ENCODE measurements at regions not wholly inside any gene's neighbourhood (a gene's known extent, or its start where the extent isn't known, plus 50 kb on each side); places are given as distances from the start of the nearest gene placed in this dataset.
A peak's percentile ranks its signal among the peaks of the same experiment; 100 is the strongest.

DNA sequence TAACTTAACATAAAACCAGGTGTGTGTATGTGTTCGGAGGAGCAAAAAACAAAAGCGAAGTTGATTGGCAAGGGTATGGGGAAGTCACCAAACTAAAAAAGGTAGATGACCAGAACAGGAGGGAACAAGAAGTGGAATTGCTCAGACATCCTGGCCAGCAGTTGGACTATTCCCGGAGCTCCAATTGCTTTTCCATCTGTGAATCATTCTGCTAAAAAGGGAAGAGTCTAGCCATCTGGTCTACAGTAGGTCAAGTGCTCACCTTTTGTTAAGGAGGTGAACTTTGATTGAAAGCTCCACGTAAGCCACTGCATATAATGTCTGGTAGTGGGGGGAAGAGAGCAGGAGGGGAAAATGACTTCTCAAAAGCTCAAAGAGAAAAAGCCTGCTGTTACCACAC, 50.0 kb upstream of the BET1 start:
- DNase-seq, result no peak

DNA sequence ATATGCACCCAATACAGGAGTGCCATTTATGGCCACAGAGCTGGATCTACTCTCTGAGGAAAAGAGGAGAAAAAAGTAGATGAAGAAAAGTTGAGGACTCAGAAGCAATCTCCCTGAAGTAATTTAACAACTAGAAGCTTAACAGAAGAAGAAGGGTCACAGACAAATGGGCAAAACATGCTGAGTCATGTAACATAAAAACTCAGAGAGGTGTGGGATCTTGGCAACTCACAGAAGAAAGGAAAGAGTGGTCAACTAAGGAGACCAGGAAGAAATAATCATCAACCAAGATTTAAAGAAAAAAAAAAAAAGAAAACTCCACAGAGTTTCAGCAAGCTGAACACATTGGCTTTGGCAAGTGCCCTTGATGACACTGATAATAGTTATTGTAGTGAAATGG, 51.8 kb upstream of the BET1 start:
- DNase-seq, result no peak

DNA sequence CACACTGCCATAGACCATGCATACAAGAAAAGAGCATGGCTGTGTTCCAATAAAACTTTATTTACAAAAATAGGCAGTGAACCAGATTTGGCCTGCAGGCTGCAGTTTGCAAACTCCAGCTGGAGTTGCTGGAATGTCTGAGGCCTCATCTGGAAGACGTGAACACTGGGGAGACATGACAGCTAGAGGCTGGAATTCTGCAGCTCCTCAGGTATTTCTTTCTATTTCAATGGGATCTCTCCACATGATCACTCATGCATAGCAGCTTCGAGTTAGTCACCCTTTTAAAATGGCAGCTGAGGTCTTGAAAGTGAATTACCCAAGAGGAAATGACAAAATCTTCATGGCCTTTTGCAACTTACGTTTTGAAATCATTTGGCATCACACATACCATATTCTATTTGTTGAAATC, 52.6 kb upstream of the BET1 start:
- DNase-seq, result no peak

DNA sequence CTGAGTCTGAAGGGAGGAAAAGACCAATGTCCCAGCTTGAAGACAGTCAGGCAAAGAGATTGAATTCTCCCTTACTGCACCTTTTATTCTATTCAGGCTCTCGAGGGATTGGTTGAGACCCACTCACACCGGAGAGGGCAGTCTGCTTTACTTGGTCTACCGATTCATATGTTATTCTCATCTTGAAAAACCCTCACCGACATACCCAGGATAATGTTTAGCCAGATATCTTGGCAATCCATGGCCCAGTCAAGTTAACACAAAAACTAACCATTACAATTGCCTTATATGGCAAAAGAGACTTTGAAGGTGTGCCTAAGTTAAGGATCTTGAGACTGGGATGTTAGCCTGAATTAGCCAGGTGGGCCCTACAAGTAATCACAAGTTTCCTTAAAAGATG, 53.8 kb upstream of the BET1 start:
- DNase-seq, result no peak

DNA sequence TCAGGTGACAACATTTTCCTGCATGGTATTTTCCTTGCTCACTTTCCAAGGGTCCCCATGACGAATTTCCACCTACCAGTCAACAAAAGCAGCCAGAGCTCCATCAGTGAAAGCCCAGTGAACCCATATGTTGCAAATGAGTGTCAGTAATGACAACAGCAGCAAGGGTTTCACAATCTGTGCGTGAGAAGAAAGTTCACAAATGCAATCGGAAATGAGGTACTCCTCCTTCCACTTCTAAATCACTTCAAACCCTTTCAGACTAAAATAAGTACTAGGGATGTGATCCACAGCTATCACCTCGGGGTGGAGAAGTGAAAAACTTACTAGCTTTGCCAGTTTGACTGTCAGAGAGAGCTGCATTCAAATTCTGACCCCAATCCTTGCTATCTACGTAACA, 55.6 kb upstream of the BET1 start:
- no peak for DNase-seq

DNA sequence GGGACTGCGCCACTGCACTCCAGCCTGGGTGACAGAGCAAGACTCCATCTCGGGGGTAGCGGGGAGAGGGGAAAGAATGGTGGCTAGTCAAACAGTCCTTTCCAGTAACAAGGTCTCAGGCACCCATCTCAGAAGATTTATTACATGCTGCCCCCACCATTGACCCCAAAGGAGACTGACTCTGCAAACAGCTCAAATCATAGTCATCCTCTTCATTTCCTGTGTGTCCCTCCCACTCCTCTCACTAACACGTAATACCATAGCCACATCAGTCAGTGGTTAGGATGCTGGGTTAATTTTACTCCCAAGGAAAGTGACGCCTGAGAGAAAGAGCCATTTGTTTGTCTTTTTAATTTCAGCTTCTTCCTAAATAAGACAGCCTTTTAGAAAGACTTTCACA, 56.6 kb upstream of the BET1 start:
- no peak for DNase-seq

DNA sequence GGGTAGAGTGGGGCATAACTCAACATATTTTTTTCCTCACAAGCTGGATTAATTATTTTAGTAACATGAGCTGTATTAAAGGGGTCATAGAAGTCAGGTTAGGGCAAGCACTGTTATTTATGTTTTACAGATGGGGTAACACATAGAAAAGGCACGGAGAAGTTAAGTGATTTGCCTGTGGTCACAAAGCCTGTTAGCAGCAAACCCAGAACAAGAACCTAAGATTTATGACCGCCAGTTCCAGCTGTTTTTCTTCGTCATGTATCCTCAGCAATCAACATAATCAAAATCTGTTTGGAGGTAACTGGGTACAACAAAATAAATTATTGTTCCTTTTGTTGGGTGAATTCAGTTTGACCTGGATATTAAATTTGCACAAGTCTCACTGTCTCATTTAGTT, 57.2 kb upstream of the BET1 start:
- DNase-seq, result no peak

DNA sequence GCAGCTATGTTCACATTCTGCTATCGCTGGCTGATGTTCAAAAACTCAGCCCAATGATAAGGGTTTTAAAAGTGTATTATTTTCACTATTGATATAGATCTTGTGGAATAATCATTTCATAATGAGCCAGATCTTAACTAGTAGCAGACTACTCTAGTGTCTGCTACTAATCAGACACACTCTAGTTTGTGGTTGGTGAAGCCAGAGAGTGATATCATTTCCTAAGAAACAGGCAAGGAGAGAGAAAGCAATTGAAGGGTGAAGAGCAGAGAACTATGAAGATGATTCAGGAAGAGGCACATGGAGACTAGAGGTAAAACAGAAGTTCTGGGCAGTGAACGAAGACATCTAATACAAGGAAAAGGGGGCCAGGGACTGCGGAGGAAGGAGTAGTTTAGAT, 58.2 kb upstream of the BET1 start:
- no peak for DNase-seq

DNA sequence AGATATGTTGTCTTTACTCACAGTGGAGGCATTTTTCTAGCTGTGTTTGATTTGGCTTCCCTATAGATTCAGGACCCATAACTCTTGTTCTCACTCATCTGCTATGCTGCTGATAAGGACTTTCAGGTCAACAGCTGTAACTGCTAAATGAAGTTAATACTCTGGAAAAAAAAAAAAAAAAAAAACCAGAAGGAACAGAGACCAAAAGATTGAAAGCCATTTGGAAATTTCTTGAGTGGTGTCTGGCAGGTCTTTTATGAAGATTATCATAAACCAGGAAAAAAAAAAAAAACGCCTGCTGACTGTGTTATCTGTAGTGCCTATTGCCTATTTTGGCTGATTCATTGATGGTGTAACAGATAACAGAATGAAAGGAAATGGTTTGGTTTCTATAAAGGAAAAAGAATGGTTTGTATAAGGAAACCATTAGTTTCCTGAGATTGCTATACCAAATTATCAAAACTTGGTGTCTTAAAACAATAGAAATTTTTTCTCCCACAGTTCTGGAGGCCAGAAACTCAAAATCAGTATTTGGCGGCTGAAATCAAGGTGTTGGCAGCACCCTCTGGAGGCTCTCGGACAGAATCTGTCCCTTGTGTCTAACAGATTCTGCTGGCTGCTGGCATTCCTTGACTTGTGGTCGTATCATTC, 60.5 kb upstream of the BET1 start:
- no peak for DNase-seq

DNA sequence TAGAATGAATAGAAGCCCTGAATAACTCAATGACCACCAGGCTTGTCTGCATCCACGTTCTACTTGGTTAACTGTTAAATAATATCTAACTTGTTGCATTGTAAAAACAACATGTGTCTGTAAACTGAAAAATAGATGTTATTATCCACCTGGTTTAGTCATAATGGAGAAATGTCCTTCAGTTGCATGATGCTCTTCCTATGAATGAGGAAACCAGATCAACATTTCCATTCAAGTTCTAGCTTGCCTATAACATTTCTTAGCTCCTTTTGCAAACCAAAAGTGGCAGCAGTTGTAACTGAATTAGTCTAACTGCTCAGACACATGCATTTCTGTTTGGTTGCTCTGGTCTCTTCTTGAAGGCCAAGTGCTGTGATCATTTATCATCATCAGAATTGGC, 62.9 kb upstream of the BET1 start:
- no peak for DNase-seq

DNA sequence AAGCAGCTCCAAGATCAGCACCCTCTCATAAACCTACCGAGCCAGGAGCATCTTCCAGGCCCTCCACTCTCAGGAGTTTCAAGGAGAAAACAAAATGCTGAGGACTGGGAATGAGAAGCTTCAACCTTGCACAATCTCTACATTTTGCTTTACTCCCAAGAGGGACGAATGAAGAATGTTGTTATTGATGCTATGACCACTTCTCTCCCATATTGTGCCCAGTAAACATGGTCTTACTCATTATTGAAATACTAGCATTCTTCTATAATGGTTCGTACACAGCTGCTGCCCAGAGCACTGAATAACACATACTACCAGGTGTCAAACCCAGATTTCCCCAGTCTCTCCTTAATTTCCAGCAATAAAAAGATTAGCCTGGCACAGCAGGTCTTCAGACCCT, 63.4 kb upstream of the BET1 start:
- DNase-seq, result no peak

DNA sequence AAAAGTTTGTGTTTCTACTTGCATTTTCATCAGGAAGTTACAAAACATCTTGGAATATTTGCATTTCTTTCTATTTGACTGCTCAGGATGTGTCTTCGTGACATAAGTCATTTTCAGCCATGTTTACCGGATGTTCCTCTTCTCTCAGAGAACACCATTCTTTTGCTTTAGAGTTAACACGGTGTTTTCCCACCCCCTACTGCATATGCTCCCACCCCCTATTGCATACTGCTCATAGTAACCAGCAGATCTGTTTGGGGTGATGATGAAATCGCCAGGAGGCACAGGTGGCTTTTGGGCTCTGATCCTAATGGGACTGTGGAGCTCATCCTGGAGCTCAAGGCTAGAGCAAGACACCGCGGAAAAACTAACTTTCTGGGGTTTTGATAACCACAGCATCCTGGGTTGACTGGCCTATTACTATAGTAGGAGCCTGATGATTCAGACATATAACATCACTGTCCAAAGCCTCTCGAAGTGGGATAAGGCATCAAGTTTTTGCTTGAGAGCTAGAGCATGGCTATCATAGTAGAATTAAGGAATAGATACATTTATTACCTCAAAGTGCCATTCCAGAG, 65.1 kb upstream of the BET1 start:
- DNase-seq, result no peak

DNA sequence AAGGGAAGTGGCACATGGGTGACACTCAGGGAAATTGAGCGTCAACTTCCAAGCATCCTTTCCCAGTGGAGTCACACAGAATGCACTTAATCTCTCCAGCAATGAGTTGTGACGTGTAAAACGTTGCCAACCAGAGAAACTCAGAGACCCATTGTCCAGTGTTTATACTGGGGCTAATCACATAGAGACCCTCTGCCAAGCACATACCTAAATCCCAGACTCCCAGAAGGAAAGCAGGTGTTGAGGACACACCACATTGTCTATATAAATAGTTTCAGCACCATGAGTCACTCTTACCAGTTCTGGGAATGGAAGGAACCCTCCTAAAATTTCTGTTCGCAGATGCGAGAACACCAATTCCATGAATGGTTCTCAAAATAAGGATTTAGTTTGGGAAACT, 76.4 kb upstream of the BET1 start:
- DNase-seq, result no peak

DNA sequence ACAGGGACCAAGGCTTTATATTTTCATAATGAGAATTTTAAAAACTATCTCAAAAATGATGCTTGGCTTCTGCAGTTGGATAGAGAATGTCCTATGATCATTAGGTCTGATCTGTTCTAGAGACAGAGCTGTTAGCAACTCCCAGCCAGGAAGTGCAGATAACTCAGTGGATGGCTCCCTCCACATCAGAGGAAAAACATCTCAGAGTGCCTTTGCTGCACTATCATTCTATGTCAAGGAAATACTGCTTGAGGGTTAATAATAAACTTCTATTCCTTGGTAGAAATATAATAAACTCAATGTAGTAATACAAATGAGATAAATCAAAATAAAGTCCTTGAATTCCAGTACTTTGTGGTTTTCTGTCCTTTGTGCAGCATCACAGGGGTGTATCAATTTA, 78.0 kb upstream of the BET1 start:
- no peak for DNase-seq

DNA sequence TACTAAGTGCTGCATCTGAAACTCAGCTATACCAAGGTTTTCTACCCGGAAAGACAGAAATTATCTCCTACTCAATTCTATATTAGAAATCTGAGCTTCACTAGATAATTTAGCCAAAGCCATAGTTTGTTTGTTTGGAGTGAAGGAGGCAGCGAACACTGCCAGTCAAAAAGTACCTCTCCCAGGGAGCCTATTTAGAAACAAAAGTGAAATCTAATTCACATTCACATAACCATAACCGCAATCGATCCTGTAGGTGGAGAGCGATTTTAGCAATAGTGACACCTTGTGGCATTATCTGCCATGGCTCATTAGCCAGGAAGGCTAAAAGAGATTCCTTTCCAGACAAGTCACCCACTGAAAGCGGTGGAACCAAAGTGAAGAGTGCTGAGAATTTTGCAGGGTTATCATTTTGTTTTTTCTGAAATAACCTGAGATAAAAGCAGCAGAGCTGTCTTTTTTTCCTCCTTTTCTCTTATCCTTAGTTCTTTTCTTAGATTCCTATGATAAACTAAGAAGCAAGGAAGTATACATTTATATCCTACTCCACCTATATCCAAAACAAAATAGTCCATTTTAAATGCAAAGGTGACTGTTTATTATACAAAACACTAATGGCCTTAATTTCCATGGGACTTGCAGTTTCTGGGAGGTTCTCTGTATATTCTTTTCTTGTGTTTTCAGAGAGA, 83.7 kb upstream of the BET1 start:
- DNase-seq, result peak; percentile 53

DNA sequence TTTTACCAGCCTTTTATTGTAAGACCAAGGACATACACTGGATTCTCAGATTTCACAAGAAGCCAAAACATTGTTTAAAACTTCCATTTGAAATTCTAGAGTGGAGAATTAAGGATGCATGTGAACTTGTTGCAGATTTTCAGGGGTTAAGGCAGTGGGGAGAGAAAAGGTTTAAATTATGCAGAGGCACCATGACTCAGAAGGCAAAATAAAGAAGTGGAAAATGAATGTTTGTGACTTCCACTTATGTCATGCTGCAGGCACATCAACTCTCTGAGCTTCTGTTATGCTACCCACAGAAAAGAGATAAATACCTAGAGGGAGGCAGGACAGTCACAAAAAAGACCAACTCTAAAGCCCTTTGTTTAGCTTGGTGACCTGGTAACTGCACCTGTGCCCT, 84.4 kb upstream of the BET1 start:
- DNase-seq, result no peak

DNA sequence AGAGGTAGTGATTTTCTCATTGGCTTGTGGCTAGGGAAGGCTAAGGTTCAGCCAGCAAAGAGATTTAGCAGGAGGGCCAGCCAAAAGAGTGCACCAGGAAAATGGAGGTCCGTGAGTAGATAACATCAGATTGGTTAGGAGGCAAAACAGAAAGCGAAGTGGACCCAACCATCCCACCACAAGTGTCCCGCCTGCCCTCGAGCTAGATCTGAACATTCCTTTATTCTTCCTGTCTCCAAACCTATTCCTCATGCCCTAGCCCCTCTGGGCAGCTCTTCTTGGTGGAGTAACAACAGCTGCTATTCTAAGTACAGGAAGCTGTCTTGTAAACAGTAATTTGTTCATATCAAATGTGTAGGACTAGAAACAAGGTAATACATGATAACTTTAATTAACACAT, 85.7 kb upstream of the BET1 start:
- DNase-seq, result no peak

DNA sequence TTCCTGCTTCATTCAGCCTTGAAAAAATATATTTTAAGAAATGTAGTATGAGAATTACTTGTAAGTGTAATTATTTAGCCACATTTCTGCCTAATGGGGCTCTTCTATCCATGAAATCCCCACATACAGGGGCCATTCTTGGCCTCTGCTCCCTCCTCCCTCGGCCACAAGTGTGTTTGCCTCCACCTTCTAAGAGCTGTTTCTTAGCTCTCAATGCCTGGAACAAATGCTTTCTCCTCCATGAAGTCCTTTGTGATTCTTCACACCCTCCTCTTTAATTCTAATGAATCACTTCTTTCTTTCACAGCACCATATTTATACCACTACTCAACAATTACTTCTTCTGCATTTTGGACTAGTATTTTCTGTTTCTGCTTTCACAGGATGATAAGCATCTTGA, 88.8 kb upstream of the BET1 start:
- DNase-seq, result no peak

DNA sequence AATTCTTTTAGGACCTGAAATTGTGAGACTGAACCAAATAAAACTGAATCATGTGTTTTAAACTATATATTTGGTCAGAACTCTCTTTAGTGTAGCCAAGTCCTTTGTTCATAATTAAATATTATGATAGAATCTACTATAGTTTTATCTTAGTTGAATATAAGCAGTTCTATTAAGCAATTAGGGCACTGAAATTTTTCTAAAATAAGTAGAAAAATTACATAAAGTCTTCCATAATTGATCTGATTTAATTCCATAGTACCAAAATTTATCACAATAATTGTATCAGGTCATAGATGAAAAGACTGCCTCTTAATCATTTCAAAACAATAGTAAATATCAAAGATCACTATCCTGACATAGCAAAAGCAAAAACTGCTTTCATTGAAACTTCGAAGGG, 90.1 kb upstream of the BET1 start:
- no peak for DNase-seq

DNA sequence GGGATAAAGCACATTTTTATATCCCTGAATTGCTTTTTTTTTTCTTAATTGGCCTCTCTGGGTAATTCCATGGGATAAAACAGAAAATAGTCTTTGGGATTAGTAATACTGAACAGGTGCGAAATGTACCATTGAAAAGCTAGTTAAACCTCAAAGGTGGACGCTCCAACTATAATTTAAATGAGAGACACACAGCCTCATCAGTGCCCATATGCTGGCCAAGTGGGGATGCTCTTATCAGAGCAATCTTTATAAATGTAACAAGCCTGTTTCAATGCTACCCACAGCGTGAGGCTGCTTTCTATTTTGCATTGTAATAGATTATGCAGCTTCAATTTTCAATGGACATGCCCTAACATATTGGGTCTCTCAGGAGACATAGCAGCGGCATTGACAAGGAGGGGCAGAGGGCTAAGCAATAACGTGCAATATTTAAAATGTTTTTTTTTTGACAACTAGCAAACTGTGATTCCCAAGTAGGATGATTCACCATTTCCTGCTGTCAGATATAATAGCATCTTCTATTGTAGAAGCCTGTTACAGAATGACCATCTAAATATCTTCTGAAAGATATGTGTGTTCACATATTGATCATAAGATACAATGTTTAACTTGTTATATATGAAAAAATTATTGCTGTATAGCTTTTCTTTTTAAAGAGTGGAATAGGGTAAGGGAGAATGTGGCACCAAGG, 91.3 kb upstream of the BET1 start:
- DNase-seq, result no peak

DNA sequence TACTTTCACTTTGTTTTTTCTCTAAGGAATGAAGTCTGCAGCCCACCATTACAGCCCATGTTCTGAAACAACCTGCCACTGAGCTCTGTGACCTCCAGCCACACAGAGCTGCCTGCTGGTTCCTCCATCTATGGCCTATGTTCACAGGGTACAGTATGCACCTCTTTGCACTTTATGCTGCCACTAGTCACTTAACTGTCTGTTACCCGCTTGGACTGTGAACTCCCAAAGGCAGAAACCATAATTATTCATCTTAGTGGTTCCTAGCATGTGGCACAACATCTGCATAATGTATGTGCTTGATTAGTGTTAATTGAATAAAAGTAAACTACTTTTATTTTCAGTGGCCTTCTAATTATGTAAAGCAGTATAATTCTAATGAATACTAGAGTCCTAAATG, 95.5 kb upstream of the BET1 start:
- DNase-seq, result no peak

DNA sequence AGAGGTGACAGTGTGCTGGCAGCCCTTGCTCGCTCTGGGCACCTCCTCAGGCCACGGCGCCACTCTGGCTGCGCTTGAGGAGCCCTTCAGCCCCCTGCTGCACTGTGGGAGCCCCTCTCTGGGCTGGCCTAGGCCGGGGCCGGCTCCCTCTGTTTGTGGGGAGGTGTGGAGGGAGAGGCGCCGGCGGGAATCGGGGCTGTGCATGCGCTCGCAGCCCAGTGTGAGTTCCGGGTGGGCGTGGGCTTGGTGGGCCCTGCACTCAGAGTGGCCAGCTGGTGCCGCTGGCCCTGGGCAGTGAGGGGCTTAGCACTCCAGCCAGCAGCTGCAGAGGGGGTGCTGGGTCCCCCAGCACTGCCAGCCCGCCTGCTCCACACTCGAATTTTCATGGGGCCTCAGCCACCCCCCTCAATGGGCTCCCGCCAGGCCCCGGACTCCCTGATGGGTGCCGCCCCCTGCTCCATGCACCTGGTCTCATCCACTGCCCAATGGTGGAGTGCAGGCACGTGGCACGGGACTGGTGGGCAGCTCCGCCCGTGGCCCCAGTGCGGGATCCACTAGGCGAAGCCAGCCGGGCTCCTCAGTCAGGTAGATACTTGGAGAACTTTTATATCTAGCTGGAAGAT, 96.7 kb upstream of the BET1 start:
- DNase-seq, result no peak

DNA sequence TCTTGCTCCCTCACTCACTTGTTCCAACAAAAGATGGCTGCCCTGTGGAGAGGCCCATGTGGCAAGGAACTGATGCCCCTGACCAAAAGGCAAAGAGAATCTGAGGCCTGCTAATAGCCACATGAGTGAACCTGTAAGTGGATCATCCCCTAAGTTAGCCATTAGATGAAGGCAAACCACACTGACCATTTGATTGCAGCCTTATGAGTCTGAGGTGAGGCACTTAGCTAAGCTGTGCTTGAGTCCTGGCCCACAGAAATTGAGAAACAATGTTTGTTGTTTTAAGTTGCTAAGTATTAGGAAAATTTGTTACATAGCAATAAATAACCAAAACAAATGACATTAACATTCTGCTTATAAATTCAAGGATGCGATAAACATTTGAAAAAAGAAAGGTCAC, 100.1 kb upstream of the BET1 start:
- DNase-seq, result no peak

DNA sequence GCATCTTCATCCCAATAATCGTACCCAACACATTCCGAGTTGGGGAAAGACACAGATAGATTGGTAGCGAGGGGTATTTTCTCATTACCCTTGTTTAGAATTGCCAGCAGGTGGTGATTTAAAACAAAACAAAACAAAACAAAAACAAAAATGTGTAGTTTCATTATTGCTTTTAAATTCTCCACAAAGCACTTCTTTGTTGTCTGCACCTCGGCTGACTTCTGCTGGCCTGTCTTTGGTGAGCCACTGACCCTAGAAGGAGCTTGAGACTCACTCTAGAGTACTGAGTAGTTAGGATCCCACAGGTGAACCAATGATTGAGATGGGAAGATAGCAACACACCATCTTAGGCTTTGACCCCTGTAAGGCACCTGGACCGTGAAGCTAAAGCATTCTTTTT, 105.4 kb upstream of the BET1 start:
- no peak for DNase-seq

All from NCI-H510A treated with DMSO at 0.1 percent for 48 hours (cell line).